DMS 273 (cell line): ENCODE measurements at regions not wholly inside any gene's neighbourhood (a gene's known extent, or its start where the extent isn't known, plus 50 kb on each side); places are given as distances from the start of the nearest gene placed in this dataset.

Experiments
- DNase-seq: peaks from one replicate; lab custom pipeline; 2025; ENCODE audit not compliant: unreplicated experiment; lab: John Stamatoyannopoulos, UW

- no peak for DNase-seq
Observed at GRCh38 chr5:15447209-15447608, 52.8 kb upstream of the FBXL7 start.

GRCh38 chr5:15446552-15446951 is 53.4 kb upstream of the FBXL7 start:
- no peak for DNase-seq

GRCh38 chr5:15442193-15442570 is 57.8 kb upstream of the FBXL7 start:
- no peak for DNase-seq

GRCh38 chr5:15441433-15442192 is 58.4 kb upstream of the FBXL7 start:
- DNase-seq: no peak

GRCh38 chr5:15440434-15440833 is 59.5 kb upstream of the FBXL7 start:
- DNase-seq: no peak

- no peak for DNase-seq
Observed at GRCh38 chr5:15439801-15440200, 60.2 kb upstream of the FBXL7 start.

GRCh38 chr5:15433709-15434108 is 66.3 kb upstream of the FBXL7 start:
- DNase-seq: no peak

- DNase-seq: no peak
Observed at GRCh38 chr5:15431923-15432322, 68.1 kb upstream of the FBXL7 start.

- no peak for DNase-seq
Observed at GRCh38 chr5:15425766-15426165, 74.2 kb upstream of the FBXL7 start.

- no peak for DNase-seq
Observed at GRCh38 chr5:15424769-15425168, 75.2 kb upstream of the FBXL7 start.

- DNase-seq: no peak
Observed at GRCh38 chr5:15421921-15422412, 78.0 kb upstream of the FBXL7 start.

GRCh38 chr5:15421381-15421780 is 78.6 kb upstream of the FBXL7 start:
- no peak for DNase-seq

- DNase-seq: no peak
Observed at GRCh38 chr5:15420201-15420600, 79.8 kb upstream of the FBXL7 start.

GRCh38 chr5:15417156-15417555 is 82.8 kb upstream of the FBXL7 start:
- no peak for DNase-seq

- no peak for DNase-seq
Observed at GRCh38 chr5:15406478-15406877, 93.5 kb upstream of the FBXL7 start.

- DNase-seq: no peak
Observed at GRCh38 chr5:15393146-15393545, 106.8 kb upstream of the FBXL7 start.

GRCh38 chr5:15391704-15392397 is 108.1 kb upstream of the FBXL7 start:
- no peak for DNase-seq

GRCh38 chr5:15388866-15389265 is 111.1 kb upstream of the FBXL7 start:
- DNase-seq: no peak

GRCh38 chr5:15387931-15388524 is 112.0 kb upstream of the FBXL7 start:
- DNase-seq: no peak

GRCh38 chr5:15386122-15386521 is 113.9 kb upstream of the FBXL7 start:
- no peak for DNase-seq

- DNase-seq: no peak
Observed at GRCh38 chr5:15385553-15385952, 114.4 kb upstream of the FBXL7 start.

- DNase-seq: no peak
Observed at GRCh38 chr5:15385037-15385436, 114.9 kb upstream of the FBXL7 start.
